H9 (cell line): ENCODE measurements at regions not wholly inside any gene's neighbourhood (a gene's known extent, or its start where the extent isn't known, plus 50 kb on each side); places are given as distances from the start of the nearest gene placed in this dataset.

ENCODE experiments used
- DNase-seq: peaks from one replicate; pipeline ENCODE4 v3.0.0-alpha.2; 2017
- H2AFZ ChIP-seq: one replicate; pipeline ENCODE4 v1.6.1; 2013; ENCODE audit warnings: mild to moderate bottlenecking, low read length, control low read depth, moderate library complexity
- H2AK5ac ChIP-seq: 2 replicates; pipeline ENCODE4 v1.6.1; 2013; ENCODE audit warnings: low read length, control low read depth, mixed read lengths; ENCODE audit not compliant: insufficient read length
- H2BK120ac ChIP-seq: one replicate; pipeline ENCODE4 v1.6.1; 2013; ENCODE audit warnings: low read depth, mild to moderate bottlenecking, low read length, control low read depth, inconsistent platforms; ENCODE audit not compliant: poor library complexity, severe bottlenecking
- H2BK12ac ChIP-seq: 2 replicates; pipeline ENCODE4 v1.6.1; 2013; ENCODE audit warnings: low read length, control low read depth, mixed read lengths, low read depth; ENCODE audit not compliant: insufficient read length
- H2BK15ac ChIP-seq: 2 replicates; pipeline ENCODE4 v1.6.1; 2013; ENCODE audit warnings: low read depth, low read length, control low read depth
- H2BK20ac ChIP-seq: one replicate; pipeline ENCODE4 v1.6.1; 2013; ENCODE audit warnings: low read depth, mild to moderate bottlenecking, low read length, control low read depth, inconsistent platforms; ENCODE audit not compliant: poor library complexity, severe bottlenecking
- H2BK5ac ChIP-seq: 2 replicates; pipeline ENCODE4 v1.6.1; 2013; ENCODE audit warnings: low read length, control low read depth, mixed read lengths; ENCODE audit not compliant: insufficient read length
- H3K14ac ChIP-seq: 2 replicates; pipeline ENCODE4 v1.6.1; 2013; ENCODE audit warnings: low read length, control low read depth; ENCODE audit not compliant: insufficient read depth
- H3K18ac ChIP-seq: 2 replicates; pipeline ENCODE4 v1.6.1; 2013; ENCODE audit warnings: low read depth, mild to moderate bottlenecking, mixed read lengths, low read length, control low read depth; ENCODE audit not compliant: insufficient read length
- H3K23ac ChIP-seq: 2 replicates; pipeline ENCODE4 v1.6.1; 2013; ENCODE audit warnings: low read length, control low read depth, mixed read lengths, low read depth; ENCODE audit not compliant: insufficient read length
- H3K23me2 ChIP-seq: 2 replicates; pipeline ENCODE4 v1.6.1; 2013; ENCODE audit warnings: low read depth, mild to moderate bottlenecking, mixed read lengths, low read length, control low read depth; ENCODE audit not compliant: insufficient read length, poor library complexity, severe bottlenecking
- H3K27ac ChIP-seq: 2 replicates; pipeline ENCODE4 v1.5.1; 2013; ENCODE audit warnings: low read length, control low read depth, mixed read lengths, low read depth; ENCODE audit not compliant: insufficient read length
- H3K27me3 ChIP-seq: 2 replicates; pipeline ENCODE4 v1.6.1; 2013; ENCODE audit warnings: low read length, control low read depth, inconsistent platforms; ENCODE audit not compliant: insufficient read depth
- H3K4ac ChIP-seq: 2 replicates; pipeline ENCODE4 v1.6.1; 2013; ENCODE audit warnings: low read depth, mild to moderate bottlenecking, control low read depth, inconsistent platforms, low read length, moderate library complexity
- H3K4me1 ChIP-seq: 2 replicates; pipeline ENCODE4 v1.6.1; 2013; ENCODE audit warnings: low read length, control low read depth, inconsistent platforms; ENCODE audit not compliant: insufficient read depth
- H3K4me2 ChIP-seq: 2 replicates; pipeline ENCODE4 v1.6.1; 2013; ENCODE audit warnings: low read length, control low read depth, mixed read lengths; ENCODE audit not compliant: insufficient read length, insufficient read depth
- H3K56ac ChIP-seq: 2 replicates; pipeline ENCODE4 v1.6.1; 2013; ENCODE audit warnings: low read depth, mild to moderate bottlenecking, mixed read lengths, low read length, control low read depth; ENCODE audit not compliant: insufficient read length
- H3K79me1 ChIP-seq: 2 replicates; pipeline ENCODE4 v1.6.1; 2013; ENCODE audit warnings: low read depth, mild to moderate bottlenecking, moderate library complexity, low read length, control low read depth, inconsistent platforms; ENCODE audit not compliant: insufficient read depth, poor library complexity, severe bottlenecking
- H3K79me2 ChIP-seq: 2 replicates; pipeline ENCODE4 v1.6.1; 2013; ENCODE audit warnings: low read length, control low read depth, inconsistent platforms; ENCODE audit not compliant: insufficient read depth
- H3K9ac ChIP-seq: 2 replicates; pipeline ENCODE4 v1.6.1; 2013; ENCODE audit warnings: low read length, control low read depth, mixed read lengths; ENCODE audit not compliant: insufficient read length; ENCODE audit errors: extremely low read depth
- H3K9me3 ChIP-seq: one replicate; pipeline ENCODE4 v1.6.1; 2013; ENCODE audit warnings: low read depth, low read length, inconsistent platforms; ENCODE audit not compliant: control insufficient read depth
- H3T11ph ChIP-seq: one replicate; pipeline ENCODE4 v1.6.1; 2013; ENCODE audit warnings: mild to moderate bottlenecking, low read length, control low read depth, inconsistent platforms
- H4K20me1 ChIP-seq: one replicate; pipeline ENCODE4 v1.6.1; 2013; ENCODE audit not compliant: control insufficient read depth, insufficient read length, insufficient read depth
- H4K5ac ChIP-seq: 2 replicates; pipeline ENCODE4 v1.6.1; 2013; ENCODE audit warnings: low read depth, mild to moderate bottlenecking, mixed read lengths, low read length, control low read depth; ENCODE audit not compliant: insufficient read length
- H4K8ac ChIP-seq: replicated peaks from 2 replicates; pipeline ENCODE4 v1.6.1; 2013; ENCODE audit warnings: low read length, control low read depth, mixed read lengths, low read depth; ENCODE audit not compliant: insufficient read length
- H4K91ac ChIP-seq: 2 replicates; pipeline ENCODE4 v1.6.1; 2013; ENCODE audit warnings: low read depth, mild to moderate bottlenecking, moderate library complexity, mixed read lengths, low read length, control low read depth; ENCODE audit not compliant: insufficient read length
- H3K27ac Mint-ChIP-seq, 3 experiments: 2 replicates in 2 of 3; 3 replicates in 1 of 3; pipeline ENCODE4 v1.8.0; 2020 to 2021; ENCODE audit warnings: mixed read lengths in 3 of 3, mild to moderate bottlenecking in 1 of 3, moderate library complexity in 1 of 3
- H3K27me3 Mint-ChIP-seq: 2 replicates; pipeline ENCODE4 v1.8.0; 2021; ENCODE audit warnings: low read depth, mild to moderate bottlenecking, moderate library complexity, mixed read lengths
- H3K36me3 Mint-ChIP-seq, 3 experiments: 2 replicates in 2 of 3; 3 replicates in 1 of 3; pipeline ENCODE4 v1.8.0; 2020 to 2021; ENCODE audit warnings: low read depth in 3 of 3, mixed read lengths in 3 of 3; ENCODE audit not compliant: insufficient read depth in 1 of 3
- H3K4me1 Mint-ChIP-seq, 2 experiments: 2 replicates each; pipeline ENCODE4 v1.8.0; 2020; ENCODE audit warnings: mixed read lengths in 2 of 2
- H3K4me3 Mint-ChIP-seq, 2 experiments: 2 replicates in 1 of 2; 3 replicates in 1 of 2; pipeline ENCODE4 v1.8.0; 2020 to 2021; ENCODE audit warnings: mild to moderate bottlenecking in 2 of 2, mixed read lengths in 2 of 2, moderate library complexity in 1 of 2
- H3K9me3 Mint-ChIP-seq, 2 experiments: 2 replicates in 1 of 2; 3 replicates in 1 of 2; pipeline ENCODE4 v1.8.0; 2020; ENCODE audit warnings: mild to moderate bottlenecking in 2 of 2, mixed read lengths in 2 of 2, moderate library complexity in 1 of 2
- CTCF ChIP-seq: fragments of 200-600 bp; sonication (generic); conservative IDR thresholded peaks from 3 replicates; pipeline ENCODE4 v1.8.0; 2021; ENCODE audit warnings: antibody characterized with exemption, mild to moderate bottlenecking

GRCh38 chr10:63058236-63058635 lies 74.9 kb upstream of the NRBF2 start:
- Histone ChIP-seq H3K23ac (no peak overlapping the region), H3K4me2 (no peak overlapping the region), H3K14ac (no peak overlapping the region), H4K8ac (no peak overlapping the region), H2BK120ac (no peak overlapping the region), H2BK15ac (no peak overlapping the region), H3K79me2 (no peaks in the 10 kb centered on the region), H3K27me3 (no peaks in the 10 kb centered on the region), H3K56ac (no peak overlapping the region), H2AK5ac (no peak overlapping the region), H2BK20ac (no peak overlapping the region), H3K4me1 (no peaks in the 10 kb centered on the region; the same call in none of the 2 replicates), H4K20me1 (no peaks in the 10 kb centered on the region), H3K9me3 (no peaks in the 10 kb centered on the region), H3K23me2 (no peaks in the 10 kb centered on the region), H3K4ac (no peak overlapping the region), H3K27ac (no peak overlapping the region), H3K9ac (no peak overlapping the region), H3T11ph (no peak overlapping the region), H4K91ac (no peak overlapping the region), H2BK12ac (no peak overlapping the region), H2BK5ac (no peak overlapping the region), H4K5ac (no peak overlapping the region), H2AFZ (no peak overlapping the region), H3K18ac (no peak overlapping the region), H3K79me1 (no peaks in the 10 kb centered on the region)
- H3K27ac Mint-ChIP-seq = no peak overlapping the region
- TF ChIP-seq CTCF = no peak
- peaks cover 12 to 17% of the 10 kb centered on the region in 2 experiments for H3K4me1 Mint-ChIP-seq
- no peaks in the 10 kb centered on the region for H3K27me3 Mint-ChIP-seq
- H3K9me3 Mint-ChIP-seq = no peaks in the 10 kb centered on the region
- no peak for DNase-seq
- no peak overlapping the region for H3K4me3 Mint-ChIP-seq
- no peaks in the 10 kb centered on the region for H3K36me3 Mint-ChIP-seq
